BLaER1 (cell line): ENCODE measurements at regions not wholly inside any gene's neighbourhood (a gene's known extent, or its start where the extent isn't known, plus 50 kb on each side); places are given as distances from the start of the nearest gene placed in this dataset.

Experiments
- H3K27ac ChIP-seq: shearing (Covaris generic); formaldehyde crosslinking; 2 replicates; pipeline ENCODE4 v1.8.1; 2022
- H3K27me3 ChIP-seq: shearing (Covaris generic); formaldehyde crosslinking; 2 replicates; pipeline ENCODE4 v1.8.1; 2022
- H3K36me3 ChIP-seq: shearing (Covaris generic); formaldehyde crosslinking; 2 replicates; pipeline ENCODE4 v1.8.1; 2022
- H3K4me1 ChIP-seq: shearing (Covaris generic); formaldehyde crosslinking; 2 replicates; pipeline ENCODE4 v1.8.1; 2022
- H3K4me2 ChIP-seq: shearing (Covaris generic); formaldehyde crosslinking; 2 replicates; pipeline ENCODE4 v1.8.1; 2022
- H3K4me3 ChIP-seq: shearing (Covaris generic); formaldehyde crosslinking; 2 replicates; pipeline ENCODE4 v1.8.1; 2022
- H3K9ac ChIP-seq: shearing (Covaris generic); formaldehyde crosslinking; 2 replicates; pipeline ENCODE4 v1.8.1; 2022
- H3K9me3 ChIP-seq: shearing (Covaris generic); formaldehyde crosslinking; 2 replicates; pipeline ENCODE4 v1.8.1; 2022
- H4K20me1 ChIP-seq: shearing (Covaris generic); formaldehyde crosslinking; 2 replicates; pipeline ENCODE4 v1.8.1; 2022
- Cebpa-rat ChIP-seq: shearing (Covaris generic); IDR thresholded peaks from 2 replicates; pipeline ENCODE4 v1.8.1; 2022

DNA sequence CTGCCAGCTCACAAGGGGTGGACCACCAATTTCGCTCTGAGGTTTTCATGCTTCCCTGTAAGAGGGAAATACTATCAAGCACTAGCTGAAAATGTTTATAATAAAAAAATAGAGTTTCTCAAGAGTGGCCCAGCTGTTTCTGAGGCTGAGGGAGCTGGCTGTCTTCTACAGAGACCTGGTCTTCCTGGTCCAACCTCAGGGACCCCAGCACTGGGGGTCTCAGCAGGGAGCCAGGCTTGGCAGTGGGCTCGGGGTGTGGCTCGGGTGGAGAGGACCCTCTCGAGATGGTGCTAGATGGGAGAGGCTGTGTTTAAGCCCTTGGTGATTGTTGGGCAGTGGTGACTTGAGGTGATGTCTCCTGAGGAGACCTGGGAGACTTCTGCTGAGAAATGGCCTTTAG lies 87.3 kb upstream of the SHH start:
- TF ChIP-seq Cebpa-rat, result no peak
- H3K36me3 ChIP-seq, result no peaks in the 10 kb centered on the region
- H3K9ac ChIP-seq, result no peak overlapping the region
- no peak overlapping the region for H3K27ac ChIP-seq
- no peaks in the 10 kb centered on the region for H4K20me1 ChIP-seq
- H3K4me1 ChIP-seq, result peaks cover 11% of the 10 kb centered on the region
- H3K4me3 ChIP-seq, result no peak overlapping the region
- H3K4me2 ChIP-seq, result no peak overlapping the region
- H3K9me3 ChIP-seq, result peaks cover 18% of the 10 kb centered on the region
- H3K27me3 ChIP-seq, result no peaks in the 10 kb centered on the region

GRCh38 chr7:155897758-155898386 lies 85.6 kb upstream of the SHH start:
- H3K4me3 ChIP-seq, result no peak overlapping the region
- no peak overlapping the region for H3K27ac ChIP-seq
- peaks cover 11% of the 10 kb centered on the region for H3K4me1 ChIP-seq
- no peaks in the 10 kb centered on the region for H4K20me1 ChIP-seq
- H3K9ac ChIP-seq, result no peak overlapping the region
- H3K4me2 ChIP-seq, result no peak overlapping the region
- H3K27me3 ChIP-seq, result no peaks in the 10 kb centered on the region
- H3K9me3 ChIP-seq, result peaks cover 18% of the 10 kb centered on the region
- no peaks in the 10 kb centered on the region for H3K36me3 ChIP-seq
- no peak for TF ChIP-seq Cebpa-rat

GRCh38 chr7:155896531-155897263 lies 84.4 kb upstream of the SHH start:
- Histone ChIP-seq H3K4me1 (peaks cover 11% of the 10 kb centered on the region), H3K4me2 (peak overlapping the region; percentile 28; the same call in 1 of the 2 replicates), H3K27ac (no peak overlapping the region), H3K36me3 (no peaks in the 10 kb centered on the region), H3K9ac (no peak overlapping the region), H3K4me3 (no peak overlapping the region), H3K27me3 (no peaks in the 10 kb centered on the region), H3K9me3 (peaks cover 18% of the 10 kb centered on the region), H4K20me1 (no peaks in the 10 kb centered on the region)
- no peak for TF ChIP-seq Cebpa-rat

GRCh38 chr7:155893664-155894063 lies 81.4 kb upstream of the SHH start:
- Histone ChIP-seq H3K9me3 (no peaks in the 10 kb centered on the region), H3K36me3 (no peaks in the 10 kb centered on the region), H3K27ac (no peak overlapping the region), H3K27me3 (no peaks in the 10 kb centered on the region), H3K4me3 (no peak overlapping the region), H4K20me1 (no peaks in the 10 kb centered on the region), H3K9ac (no peak overlapping the region), H3K4me1 (peaks cover 11% of the 10 kb centered on the region), H3K4me2 (no peak overlapping the region)
- TF ChIP-seq Cebpa-rat, result no peak

- H3K9ac ChIP-seq, result no peak overlapping the region
- H3K4me1 ChIP-seq, result peaks cover 11% of the 10 kb centered on the region
- no peaks in the 10 kb centered on the region for H3K9me3 ChIP-seq
- H3K27me3 ChIP-seq, result no peaks in the 10 kb centered on the region
- H3K27ac ChIP-seq, result no peak overlapping the region
- no peak for TF ChIP-seq Cebpa-rat
- no peak overlapping the region for H3K4me2 ChIP-seq
- no peak overlapping the region for H3K4me3 ChIP-seq
- no peaks in the 10 kb centered on the region for H3K36me3 ChIP-seq
- no peaks in the 10 kb centered on the region for H4K20me1 ChIP-seq
Measured at GRCh38 chr7:155893176-155893575, 80.9 kb upstream of the SHH start.

DNA sequence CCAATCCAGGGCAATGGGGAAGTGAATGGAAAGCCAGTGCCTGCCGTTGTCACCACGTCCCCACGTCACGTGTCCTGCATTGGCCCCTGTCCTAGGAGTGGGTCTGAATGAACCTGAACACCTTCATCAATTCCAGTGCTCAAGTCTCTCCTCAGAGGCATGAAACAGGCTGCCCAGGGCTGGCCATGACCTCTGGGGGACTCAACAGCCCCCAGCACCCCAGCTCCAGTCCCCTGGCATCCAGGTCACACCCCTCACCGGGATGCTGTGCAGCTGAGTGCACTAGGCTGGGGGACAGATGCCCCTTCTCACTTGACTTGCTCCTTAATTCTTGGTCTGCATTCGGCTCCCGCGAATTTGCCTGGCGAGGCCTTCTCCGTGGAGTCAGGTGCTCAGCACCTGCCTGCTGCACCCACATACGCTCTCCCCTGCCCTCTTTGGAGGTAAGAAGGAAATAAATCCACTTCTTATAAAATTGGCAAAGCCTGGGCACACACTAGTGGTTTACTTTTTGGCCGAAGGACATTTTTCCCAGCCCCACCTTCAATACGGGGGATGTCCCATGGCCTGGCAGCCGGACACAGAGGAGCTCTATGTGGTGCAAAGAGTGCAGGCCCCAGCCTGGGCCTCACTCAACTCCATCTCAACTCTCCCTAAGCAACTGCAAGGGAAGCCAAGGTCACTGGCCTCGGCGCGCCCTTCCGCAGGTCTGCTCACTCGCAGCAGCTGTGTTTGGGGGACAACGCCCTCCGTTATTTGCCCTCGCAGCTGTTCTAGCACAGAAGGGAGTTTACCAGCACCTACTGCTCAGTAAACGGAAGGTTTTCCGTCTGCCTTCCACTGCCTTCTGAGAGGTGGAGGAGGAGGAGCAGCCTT lies 77.6 kb upstream of the SHH start:
- no peak for TF ChIP-seq Cebpa-rat
- H3K36me3 ChIP-seq, result no peaks in the 10 kb centered on the region
- H3K9ac ChIP-seq, result no peak overlapping the region
- no peak overlapping the region for H3K27ac ChIP-seq
- H4K20me1 ChIP-seq, result no peaks in the 10 kb centered on the region
- no peak overlapping the region for H3K4me2 ChIP-seq
- H3K4me3 ChIP-seq, result no peak overlapping the region
- H3K9me3 ChIP-seq, result no peaks in the 10 kb centered on the region
- H3K4me1 ChIP-seq, result peaks cover 10% of the 10 kb centered on the region
- no peaks in the 10 kb centered on the region for H3K27me3 ChIP-seq

- Histone ChIP-seq H3K4me2 (peak overlapping the region; percentile 51), H3K4me1 (peaks cover 10% of the 10 kb centered on the region), H3K27me3 (no peaks in the 10 kb centered on the region), H3K36me3 (no peaks in the 10 kb centered on the region), H3K9ac (no peak overlapping the region), H3K9me3 (no peaks in the 10 kb centered on the region), H3K4me3 (no peak overlapping the region), H4K20me1 (no peaks in the 10 kb centered on the region), H3K27ac (no peak overlapping the region)
- TF ChIP-seq Cebpa-rat, result no peak
Measured at GRCh38 chr7:155887174-155887525, 74.9 kb upstream of the SHH start.

DNA sequence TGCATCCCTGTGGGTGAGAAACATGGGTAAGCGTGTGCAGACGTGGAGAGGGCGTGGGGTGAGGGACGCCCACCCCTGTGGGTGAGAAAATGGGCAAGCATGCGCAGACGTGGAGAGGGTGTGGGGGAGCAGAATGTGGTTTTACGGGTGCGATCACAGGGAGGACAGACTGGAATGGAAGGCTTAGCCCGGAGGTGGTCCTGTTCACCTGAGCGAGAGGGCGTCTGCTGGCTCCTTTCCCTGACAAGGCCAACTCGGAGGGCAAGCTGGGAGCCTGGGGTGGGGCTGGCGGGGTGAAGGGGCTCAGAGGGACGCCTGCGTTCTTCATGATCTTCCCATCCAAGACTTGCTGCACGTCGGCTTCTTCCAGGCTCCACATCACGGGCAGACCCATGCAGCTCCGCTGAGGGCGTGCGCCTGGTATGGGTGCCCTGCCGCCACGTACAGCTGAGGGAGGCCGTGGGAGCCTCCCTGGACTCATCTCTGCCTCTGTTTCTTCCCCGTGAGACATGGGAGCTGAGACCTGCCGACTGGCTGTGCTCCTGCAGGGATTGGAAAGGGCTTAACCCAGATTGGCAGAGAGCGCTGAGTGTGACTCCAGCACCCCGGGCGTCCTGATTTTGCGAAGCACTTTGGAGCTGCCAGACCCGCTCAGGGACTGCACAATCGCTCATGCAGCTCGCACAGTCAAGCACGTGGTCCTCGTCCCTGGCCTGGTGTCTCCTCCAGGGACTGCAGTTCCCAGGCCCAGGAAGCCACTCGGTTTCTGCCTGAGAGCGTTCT lies 74.3 kb upstream of the SHH start:
- peak overlapping the region; percentile 51 for H3K4me2 ChIP-seq
- H4K20me1 ChIP-seq, result no peaks in the 10 kb centered on the region
- no peak overlapping the region for H3K4me3 ChIP-seq
- peaks cover 10% of the 10 kb centered on the region for H3K4me1 ChIP-seq
- TF ChIP-seq Cebpa-rat, result no peak
- H3K36me3 ChIP-seq, result no peaks in the 10 kb centered on the region
- no peaks in the 10 kb centered on the region for H3K27me3 ChIP-seq
- H3K27ac ChIP-seq, result no peak overlapping the region
- H3K9ac ChIP-seq, result no peak overlapping the region
- no peaks in the 10 kb centered on the region for H3K9me3 ChIP-seq

DNA sequence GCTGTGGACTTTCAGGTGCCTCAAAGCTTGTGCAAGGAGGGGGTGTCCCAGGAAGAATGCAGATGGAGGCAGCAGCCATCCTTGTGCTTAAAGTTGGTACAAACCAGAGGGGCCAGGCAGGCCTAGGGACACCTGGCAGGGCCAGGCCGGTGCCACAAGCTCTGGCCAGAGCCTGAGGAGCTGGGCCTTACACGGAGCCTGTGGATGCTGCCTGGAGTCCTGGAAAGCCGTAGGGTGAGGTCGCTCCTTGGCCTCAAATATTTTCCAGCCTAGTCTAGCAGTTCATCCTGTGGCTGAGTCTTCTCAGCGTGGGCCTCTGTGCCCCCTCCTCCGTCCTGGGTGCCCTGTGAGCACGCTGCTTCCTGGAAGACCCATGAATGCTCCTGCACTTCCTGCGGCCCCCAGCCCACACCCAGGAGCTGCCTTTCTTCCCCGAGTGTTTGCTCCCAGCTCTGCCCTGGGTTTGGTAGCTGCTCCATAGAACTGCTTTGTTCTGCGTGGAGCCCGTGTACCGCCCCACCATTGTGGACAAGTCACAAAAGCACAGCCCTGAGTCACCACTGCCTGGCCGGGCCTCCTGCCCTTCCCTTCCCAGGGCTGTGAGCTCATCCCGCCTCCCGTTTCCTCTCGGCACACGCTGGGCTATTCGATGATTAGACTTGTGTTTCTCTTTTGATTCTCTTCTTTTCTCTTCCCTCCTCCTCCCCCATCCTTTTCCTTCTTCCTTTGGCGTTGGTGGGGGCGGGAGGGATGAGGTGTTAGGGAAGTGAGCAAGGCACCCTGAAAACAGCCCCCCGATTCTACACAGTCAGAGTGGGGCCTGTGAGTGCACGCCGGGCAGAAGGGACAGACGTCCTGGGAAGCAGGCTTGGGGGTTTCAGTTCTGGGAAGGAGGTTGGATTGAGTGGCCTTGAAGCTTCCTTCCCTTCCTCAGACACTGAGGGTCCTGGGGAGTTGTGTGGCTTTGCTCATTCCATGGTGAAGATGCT lies 73.2 kb upstream of the SHH start:
- no peaks in the 10 kb centered on the region for H3K9me3 ChIP-seq
- no peak overlapping the region for H3K4me3 ChIP-seq
- no peaks in the 10 kb centered on the region for H4K20me1 ChIP-seq
- H3K9ac ChIP-seq, result no peak overlapping the region
- no peak for TF ChIP-seq Cebpa-rat
- no peaks in the 10 kb centered on the region for H3K36me3 ChIP-seq
- no peak overlapping the region for H3K27ac ChIP-seq
- peak overlapping the region; percentile 6; the same call in 1 of the 2 replicates for H3K4me2 ChIP-seq
- no peaks in the 10 kb centered on the region for H3K27me3 ChIP-seq
- H3K4me1 ChIP-seq, result peaks cover 10% of the 10 kb centered on the region
